NCI-H748 (cell line): ENCODE measurements at regions not wholly inside any gene's neighbourhood (a gene's known extent, or its start where the extent isn't known, plus 50 kb on each side); places are given as distances from the start of the nearest gene placed in this dataset.

Source experiments
- DNase-seq: peaks from one replicate; lab custom pipeline; 2025; ENCODE audit not compliant: unreplicated experiment; lab: John Stamatoyannopoulos, UW

GRCh38 chr17:52759864-52760263, 601.4 kb upstream of the CA10 start:
- DNase-seq, result no peak

- DNase-seq, result no peak
Measured at GRCh38 chr17:52758481-52758880, 600.0 kb upstream of the CA10 start.

DNA sequence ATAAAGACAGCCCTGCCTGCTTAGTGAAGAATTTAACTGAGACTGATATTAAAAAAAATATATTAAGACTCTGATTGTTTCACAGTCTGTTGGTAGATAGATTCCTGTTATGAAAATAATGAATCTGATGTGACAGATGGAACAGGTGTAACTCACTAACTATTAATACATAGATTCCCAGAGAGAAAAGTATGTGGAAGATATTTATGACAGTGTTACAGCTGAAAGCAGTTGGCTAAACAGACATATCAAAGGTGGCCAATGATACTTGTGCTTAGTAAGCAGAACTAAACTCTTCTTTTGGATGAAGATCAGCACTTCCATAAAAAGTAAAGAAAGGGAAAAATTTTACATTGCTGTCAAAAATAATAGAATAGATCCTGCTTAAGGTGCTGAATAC, 598.2 kb upstream of the CA10 start:
- DNase-seq, result no peak

DNA sequence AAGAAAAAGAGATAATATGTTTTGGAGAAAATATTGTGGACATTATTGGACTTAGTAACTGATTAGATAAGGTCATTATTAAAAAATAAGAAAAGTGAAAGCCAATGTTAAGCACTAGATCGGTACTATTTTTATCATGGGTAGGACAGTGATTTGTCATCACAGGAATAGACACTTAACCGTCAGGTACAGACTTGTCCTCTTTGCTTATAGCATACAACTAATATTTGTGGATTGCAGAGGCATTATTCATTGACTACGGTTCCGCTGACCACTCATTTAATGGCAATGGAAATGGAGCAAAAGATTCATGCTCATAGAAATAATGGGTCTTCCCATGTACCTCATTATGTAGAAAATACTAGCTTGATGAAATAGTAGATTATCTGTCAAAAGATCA, 596.3 kb upstream of the CA10 start:
- DNase-seq, result no peak

DNA sequence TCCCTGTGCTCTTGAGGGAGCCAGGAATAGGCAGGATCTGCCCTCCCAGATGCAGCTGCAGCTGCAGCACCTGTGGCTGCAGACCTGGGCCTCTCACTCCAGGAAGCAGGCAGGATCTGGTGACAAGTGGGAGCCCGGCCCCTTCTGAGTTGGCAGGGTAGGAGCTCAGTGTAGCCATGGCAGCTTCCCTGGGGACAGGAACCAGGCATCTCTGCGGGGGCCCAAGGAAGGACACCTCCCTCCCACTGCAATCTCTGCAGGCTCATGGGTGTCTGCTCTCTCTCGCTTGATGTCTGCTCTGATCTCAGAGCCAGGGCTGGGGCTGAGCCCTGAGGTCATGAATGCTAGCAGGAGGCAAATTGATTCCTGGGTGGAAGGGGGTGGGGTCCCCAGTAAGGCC, 592.5 kb upstream of the CA10 start:
- no peak for DNase-seq

GRCh38 chr17:52744179-52744578, 585.7 kb upstream of the CA10 start:
- DNase-seq, result no peak

DNA sequence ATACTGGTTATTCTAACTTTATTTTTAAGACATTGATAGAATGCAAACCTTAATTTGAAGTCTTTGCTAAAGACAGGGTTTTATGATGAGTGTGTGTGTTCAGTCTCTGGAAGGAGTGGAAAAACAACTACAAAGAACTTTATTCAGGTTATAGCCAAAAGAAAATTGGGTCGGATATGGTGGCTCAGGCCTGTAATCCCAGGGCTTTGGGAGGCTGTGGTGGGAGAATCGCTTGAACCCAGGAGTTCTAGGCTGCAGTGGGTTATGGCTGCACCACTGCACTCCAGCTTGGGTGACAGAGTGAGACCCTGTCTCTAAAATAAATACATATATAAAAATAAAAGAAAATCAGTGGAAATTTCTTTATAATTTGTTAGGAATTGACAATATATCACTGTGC, 581.5 kb upstream of the CA10 start:
- DNase-seq, result no peak

DNA sequence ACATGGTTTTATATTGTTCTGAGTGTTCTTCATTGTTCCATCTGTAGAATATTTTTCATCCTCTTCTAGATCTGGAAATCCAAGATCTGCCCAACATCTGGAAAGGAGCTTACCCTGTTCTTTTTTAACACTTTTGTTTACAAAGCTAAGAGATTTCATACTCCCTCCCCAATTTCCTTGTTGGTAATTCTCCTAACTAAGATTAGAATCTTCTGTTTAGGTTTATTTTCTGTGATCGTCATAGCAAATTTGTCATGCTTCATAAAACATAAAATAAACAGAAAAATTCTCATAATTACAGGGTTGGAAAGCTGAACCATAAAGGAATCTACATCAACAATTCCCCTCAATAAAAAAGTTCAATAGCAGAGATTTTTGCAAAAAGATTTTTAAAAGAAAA, 580.3 kb upstream of the CA10 start:
- DNase-seq, result no peak

GRCh38 chr17:52737071-52737470, 578.6 kb upstream of the CA10 start:
- no peak for DNase-seq

- DNase-seq, result no peak
Measured at GRCh38 chr17:52732841-52733240, 574.3 kb upstream of the CA10 start.

GRCh38 chr17:52724578-52724977, 566.1 kb upstream of the CA10 start:
- no peak for DNase-seq

GRCh38 chr17:52721910-52722309, 563.4 kb upstream of the CA10 start:
- no peak for DNase-seq

DNA sequence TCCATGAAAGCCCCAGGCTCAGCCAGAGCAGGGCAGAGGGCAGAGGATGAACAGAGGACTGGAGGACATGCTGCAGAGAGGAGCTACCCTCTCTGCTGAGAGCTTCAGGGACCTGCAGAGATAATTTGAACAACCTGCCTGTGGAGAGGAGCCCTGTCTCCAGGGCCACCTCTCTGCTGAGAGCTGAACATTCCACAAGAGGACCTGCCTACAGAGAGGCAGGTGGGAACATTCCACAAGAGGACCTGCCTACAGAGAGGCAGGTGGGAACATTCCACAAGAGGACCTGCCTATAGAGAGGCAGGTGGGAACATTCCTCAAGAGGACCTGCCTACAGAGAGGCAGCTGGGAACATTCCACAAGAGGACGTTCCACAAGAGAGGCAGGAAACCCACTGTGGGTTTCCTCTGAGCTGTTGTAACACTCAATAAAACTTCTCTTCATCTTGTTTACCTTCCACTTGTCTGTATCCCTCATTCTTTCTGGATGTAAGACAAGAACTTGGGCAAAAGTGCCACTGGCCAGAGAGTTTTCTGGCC, 551.9 kb upstream of the CA10 start:
- DNase-seq, result no peak

- no peak for DNase-seq
Measured at GRCh38 chr17:52709724-52710123, 551.2 kb upstream of the CA10 start.

GRCh38 chr17:52696362-52696761, 537.8 kb upstream of the CA10 start:
- no peak for DNase-seq

GRCh38 chr17:52686140-52686539, 527.6 kb upstream of the CA10 start:
- no peak for DNase-seq

- DNase-seq, result peak; percentile 58
Measured at GRCh38 chr17:52681480-52681879, 523.0 kb upstream of the CA10 start.

- no peak for DNase-seq
Measured at GRCh38 chr17:52678211-52678610, 519.7 kb upstream of the CA10 start.

- DNase-seq, result no peak
Measured at GRCh38 chr17:52674686-52675085, 516.2 kb upstream of the CA10 start.

GRCh38 chr17:52673791-52674190, 515.3 kb upstream of the CA10 start:
- no peak for DNase-seq

DNA sequence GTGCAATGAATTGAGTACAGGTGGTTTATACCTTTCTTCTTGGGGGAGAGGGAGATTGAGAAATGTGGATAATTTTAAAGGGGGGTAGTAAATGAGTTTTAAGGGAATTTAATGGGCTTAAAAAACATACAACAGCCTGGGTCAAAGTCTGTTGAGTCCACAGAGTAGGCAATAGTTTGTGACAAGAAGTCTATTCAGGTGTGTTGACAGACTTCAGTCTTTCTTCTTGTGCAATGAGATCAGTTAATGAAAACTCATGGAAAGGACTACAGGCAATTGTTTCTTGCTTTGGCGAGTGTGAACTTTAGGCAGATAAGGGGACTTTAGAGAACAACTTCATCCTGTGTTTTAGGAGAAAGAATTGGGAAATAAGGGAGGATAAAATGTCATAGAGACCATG, 507.8 kb upstream of the CA10 start:
- DNase-seq, result no peak

DNA sequence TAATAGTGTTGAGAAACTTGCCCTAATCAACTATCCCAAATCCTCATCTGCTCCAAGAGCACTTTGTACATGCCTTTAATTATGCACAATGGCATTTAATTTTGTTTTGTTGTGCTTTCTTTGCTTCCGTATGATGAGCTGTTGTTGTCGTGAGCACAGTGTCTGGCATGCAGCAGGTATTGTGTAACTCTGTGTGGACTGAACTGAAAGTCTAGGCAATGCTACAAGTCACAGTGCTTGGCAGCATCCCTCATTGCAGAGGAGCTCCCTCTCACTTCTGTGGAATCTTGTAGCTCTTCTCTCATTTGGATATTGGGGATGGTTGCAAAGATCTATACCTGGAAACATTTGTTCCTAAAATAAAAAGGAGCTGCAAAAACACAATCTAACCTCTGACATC, 502.2 kb upstream of the CA10 start:
- no peak for DNase-seq

DNA sequence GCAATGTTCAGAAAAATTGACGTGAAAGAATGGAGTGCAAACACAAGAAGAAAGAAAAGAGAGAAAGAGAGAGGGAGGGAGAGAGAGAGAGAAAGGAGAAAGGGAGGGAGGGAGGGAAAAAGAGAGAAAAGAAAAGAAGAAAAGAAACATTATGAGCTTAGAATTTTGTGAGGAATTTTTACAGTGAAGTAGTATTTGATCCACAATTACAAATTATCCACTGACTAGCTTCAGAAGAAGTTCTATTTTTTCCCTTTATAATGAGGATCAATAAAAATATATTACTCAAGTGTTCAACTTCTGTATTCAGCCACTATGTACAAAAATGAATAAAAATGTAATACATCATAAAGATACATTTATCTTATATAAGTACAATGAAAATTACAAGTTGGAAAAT, 494.5 kb upstream of the CA10 start:
- no peak for DNase-seq

- no peak for DNase-seq
Measured at GRCh38 chr17:52648995-52649394, 490.5 kb upstream of the CA10 start.
